Femur (tissue), 1 donor: ENCODE measurements at regions not wholly inside any gene's neighbourhood (a gene's known extent, or its start where the extent isn't known, plus 50 kb on each side); places are given as distances from the start of the nearest gene placed in this dataset.
"Not testable (repeated sequence)": the region's sequence is repeated elsewhere in the genome, so short reads cannot be mapped to it uniquely, and the experiment has no call there.

Source experiments
- DNase-seq: peaks from one replicate; pipeline ENCODE4 v3.0.0-alpha.2; 2017

DNA sequence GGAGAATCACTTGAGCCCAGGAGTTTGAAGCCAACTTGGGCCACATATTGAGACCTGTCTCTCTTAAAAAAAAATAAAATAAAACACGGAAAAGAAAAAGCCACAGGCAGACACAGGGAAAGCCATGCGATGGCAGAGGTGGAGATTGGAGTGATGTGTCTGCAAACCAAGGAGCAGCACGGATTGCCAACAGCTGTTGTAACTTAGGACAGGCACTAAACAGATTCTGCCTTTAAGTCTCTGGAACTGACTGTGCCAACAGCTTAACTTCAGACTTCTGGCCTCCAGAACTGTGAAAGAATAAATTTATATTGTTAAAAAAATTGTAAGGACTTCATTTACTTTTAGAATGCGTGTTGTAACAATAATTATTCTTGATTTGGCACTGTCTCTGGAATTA, 318.5 kb upstream of the CHD1 start:
- DNase-seq: no peak

DNA sequence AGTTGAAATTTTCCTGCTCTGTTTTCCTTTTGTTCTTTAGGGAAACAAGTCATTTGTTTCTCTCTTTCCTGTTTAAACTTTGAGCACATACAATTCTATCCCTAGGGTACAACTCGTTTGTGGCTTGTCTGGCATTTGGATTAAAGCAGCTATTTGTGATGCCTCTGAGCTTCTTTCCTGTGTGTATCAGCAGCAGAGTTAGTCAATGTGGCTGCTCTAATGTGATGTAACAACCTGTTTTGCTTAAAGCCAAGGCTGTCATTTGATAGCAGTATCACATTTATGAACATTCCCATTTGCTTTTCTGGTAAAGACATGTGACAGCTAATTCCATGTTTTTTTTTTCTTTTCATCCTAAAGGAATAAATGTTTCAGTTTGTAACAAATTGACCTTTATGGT, 314.3 kb upstream of the CHD1 start:
- DNase-seq: no peak

DNA sequence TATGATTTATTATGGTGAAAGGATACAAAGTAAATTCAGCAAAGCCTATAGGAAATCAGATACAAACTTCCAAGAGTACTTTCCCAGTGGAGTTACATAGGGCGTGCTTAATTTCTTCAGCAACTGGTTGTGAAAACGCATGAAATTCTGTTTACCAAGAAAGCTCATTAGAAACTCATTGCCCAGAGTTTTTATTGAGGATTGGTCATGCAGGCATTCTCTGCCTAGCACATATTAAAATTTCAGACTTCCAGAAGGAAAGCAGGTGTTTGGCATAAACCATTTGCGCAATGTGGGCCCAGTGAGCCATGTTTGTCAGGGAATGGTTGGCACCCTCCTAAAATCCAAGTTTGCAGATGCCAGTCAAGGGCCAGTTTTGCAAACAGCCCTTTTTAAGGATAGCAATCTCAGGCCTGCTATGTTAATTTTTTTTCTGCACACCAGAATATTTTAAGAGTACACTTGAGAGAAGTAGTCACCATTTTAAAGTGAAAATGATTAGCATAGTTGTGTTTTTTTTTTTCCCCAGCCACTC, 311.1 kb upstream of the CHD1 start:
- DNase-seq: peak; percentile 16

GRCh38 chr5:99191206-99191745, 262.5 kb upstream of the CHD1 start:
- no peak for DNase-seq

DNA sequence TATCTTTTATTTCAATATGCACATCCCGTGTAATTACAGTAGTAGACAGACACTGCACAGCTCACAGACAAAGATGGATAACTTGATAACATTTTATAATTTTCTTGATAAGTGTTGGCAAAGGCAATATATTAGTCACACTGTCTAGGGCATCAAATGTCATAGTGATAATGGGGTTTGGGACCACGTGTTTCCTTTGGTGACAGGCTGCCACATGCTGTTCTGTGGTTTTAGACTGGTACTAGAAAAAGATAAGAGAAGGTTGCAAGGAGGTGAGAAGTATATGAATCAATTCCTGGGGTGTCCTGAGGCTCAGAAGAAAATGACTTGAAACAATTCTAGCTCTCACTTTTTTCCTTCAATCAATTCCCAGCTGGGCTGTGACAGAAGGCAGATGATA, 258.8 kb upstream of the CHD1 start:
- no peak for DNase-seq

DNA sequence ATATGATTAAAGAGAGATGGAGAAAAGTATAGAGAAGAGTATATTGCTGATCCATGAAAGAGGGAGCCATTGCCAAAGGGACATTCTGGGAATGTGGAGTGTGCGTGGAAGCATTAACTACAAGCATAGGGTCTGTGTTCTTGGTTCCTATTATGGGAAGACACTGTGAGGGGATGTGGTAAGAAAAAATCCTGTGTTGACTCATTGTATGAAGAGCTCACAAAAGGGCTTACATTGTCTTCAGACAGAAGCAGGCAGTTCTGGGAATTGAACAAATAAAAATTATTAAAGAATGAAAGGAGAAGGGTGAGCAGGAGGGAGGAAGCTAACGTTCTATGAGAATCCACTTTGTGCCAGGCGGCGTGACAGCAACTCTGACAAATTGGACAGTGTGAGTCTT, 250.4 kb upstream of the CHD1 start:
- no peak for DNase-seq

GRCh38 chr5:99177796-99178195, 249.0 kb upstream of the CHD1 start:
- DNase-seq: no peak

GRCh38 chr5:99176186-99176585, 247.4 kb upstream of the CHD1 start:
- DNase-seq: no peak

- DNase-seq: no peak
These were observed 240.5 kb upstream of the CHD1 start for GRCh38 chr5:99169309-99169708.

GRCh38 chr5:99161538-99161937, 232.7 kb upstream of the CHD1 start:
- DNase-seq: not testable (repeated sequence)

- DNase-seq: no peak
These were observed 227.9 kb upstream of the CHD1 start for GRCh38 chr5:99156688-99157087.

GRCh38 chr5:99143283-99143795, 214.5 kb upstream of the CHD1 start:
- not testable (repeated sequence) for DNase-seq

DNA sequence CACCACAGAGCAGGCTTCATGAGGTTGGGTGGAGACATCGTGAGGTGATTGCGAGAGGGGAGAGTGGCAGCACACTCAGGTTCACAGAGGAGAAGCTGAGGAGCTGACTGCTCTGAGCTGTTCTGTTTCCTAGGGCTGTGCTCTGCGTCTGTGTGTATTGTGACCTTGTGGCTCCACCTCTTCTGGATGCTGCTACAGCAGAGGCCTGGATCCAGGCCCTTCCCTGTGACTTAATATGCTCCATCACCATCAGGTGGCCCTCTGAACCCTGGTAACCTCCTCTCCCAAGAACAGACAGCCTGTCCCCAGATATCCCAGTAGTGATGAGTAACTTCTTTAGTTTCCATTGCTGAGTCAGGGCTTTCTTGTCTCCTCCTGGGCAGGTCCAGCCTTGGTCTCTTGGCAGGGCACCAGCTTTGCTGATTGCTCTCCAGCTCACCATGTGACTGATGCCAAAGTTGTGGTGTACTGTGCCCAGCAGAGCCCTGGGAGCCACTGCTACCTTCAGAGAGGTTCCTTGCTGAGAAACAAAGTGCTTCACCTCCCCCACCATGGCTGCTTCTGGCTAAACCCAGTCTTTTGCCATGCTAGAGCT, 212.8 kb upstream of the CHD1 start:
- DNase-seq: no peak

GRCh38 chr5:99138911-99139310, 210.1 kb upstream of the CHD1 start:
- DNase-seq: no peak

- no peak for DNase-seq
These were observed 205.1 kb upstream of the CHD1 start for GRCh38 chr5:99133921-99134320.

DNA sequence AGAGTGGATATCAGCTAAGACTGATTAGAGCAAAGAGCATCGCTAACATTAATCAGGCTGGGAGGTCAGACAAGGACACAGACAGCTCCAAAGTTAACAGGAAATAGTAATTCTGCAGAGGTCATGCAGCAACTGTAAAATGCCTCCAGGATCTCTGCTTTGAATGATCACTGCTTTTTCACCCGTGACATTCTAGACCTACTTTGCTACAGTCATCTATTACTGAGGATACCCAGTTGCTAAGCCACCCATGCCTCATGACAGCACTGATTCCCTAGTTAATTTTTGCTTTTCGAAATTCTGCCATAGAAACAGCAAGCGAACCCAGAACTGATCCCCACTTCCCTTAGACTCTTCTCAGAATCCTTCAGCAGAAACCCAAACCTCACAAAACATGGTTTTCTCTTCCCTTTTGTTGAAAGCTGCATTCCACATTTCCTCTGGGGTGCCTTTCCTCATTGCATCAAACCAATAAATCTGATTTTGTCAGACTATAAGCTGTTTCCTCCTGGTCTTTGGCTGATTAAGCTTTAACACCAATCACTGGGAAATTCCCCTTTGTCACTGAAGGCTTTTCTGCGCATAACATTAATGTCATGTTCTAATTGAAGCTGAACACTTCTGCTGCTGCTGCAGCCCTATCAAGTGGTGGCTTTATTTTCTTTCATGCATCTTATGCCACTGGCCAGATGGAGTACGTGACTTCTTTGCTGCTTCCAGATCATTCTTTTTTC, 201.1 kb upstream of the CHD1 start:
- no peak for DNase-seq

- no peak for DNase-seq
These were observed 194.2 kb upstream of the CHD1 start for GRCh38 chr5:99122976-99123375.

GRCh38 chr5:99119326-99119725, 190.5 kb upstream of the CHD1 start:
- no peak for DNase-seq

DNA sequence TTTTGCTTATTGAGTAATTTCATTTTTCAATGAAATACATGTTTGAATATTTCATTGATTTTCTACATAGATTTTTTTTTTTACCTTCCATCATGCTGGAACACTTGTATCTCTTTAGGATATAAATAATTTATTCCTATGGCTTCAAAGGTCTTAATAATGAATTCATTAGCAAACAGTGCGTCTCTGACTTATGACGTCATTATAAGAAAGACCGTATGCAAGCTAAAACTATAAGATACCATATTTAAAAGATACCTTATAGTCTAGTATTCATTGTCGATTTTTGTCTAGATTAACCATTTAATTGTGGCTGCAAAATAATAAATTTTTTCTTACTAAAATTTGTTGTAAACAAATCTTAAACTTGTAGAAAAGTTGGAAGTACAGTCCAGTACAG, 187.7 kb upstream of the CHD1 start:
- DNase-seq: no peak

GRCh38 chr5:99109894-99110293, 181.1 kb upstream of the CHD1 start:
- DNase-seq: no peak

GRCh38 chr5:99105216-99105615, 176.4 kb upstream of the CHD1 start:
- no peak for DNase-seq

DNA sequence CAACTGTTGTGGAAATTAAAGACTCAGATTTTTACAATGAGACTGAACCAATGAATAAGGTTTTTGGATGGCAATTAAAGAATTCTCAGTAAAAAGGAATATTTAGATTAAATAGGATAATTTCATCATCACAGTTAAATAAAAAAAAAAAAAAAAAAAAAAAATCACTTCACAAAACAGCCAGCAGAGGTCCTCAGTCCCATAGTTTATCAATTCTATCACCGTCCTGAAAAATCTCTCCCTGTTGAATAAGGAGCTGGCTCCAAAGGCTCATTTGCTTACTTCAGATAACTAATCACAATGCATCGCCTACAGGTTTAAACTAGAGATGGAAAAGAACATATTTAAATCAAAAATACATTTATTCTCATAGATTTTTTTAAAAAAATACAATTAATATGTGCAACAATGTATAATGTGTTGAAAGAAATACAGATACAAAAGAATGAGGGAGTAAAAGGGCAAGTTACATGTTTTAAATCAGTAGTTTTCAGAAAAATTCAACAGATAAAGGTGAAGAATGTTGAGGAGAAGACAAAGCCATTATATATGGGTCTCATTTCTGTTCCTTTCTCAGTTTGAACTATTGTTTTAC, 175.8 kb upstream of the CHD1 start:
- no peak for DNase-seq

GRCh38 chr5:99102073-99102697, 173.4 kb upstream of the CHD1 start:
- DNase-seq: no peak
